ENCODE measurements at regions not wholly inside any gene's neighbourhood (a gene's known extent, or its start where the extent isn't known, plus 50 kb on each side); places are given as distances from the start of the nearest gene placed in this dataset.
"Not testable (repeated sequence)": the region's sequence is repeated elsewhere in the genome, so short reads cannot be mapped to it uniquely, and the experiment has no call there.

GRCh38 chr4:74578329-74578728, 133.4 kb downstream of the AREG start:
- Histone ChIP-seq H3K4me2 (ENCODE audit: insufficient read depth, low read length, poor library complexity, severe bottlenecking) (no peak overlapping the region), H3K9me3 (replicated peaks in 1 of 2; ENCODE audit: control insufficient read depth in 2 of 2, insufficient read depth in 1 of 2, low read depth in 1 of 2, low read length in 2 of 2) (no peaks in the 10 kb centered on the region), H3K4ac (ENCODE audit: low read length) (no peak overlapping the region), H3K23ac (ENCODE audit: low read depth, low read length, poor library complexity) (no peak overlapping the region), H2AFZ (ENCODE audit: low read length) (no peak overlapping the region), H2BK15ac (ENCODE audit: low read length) (no peak overlapping the region), H3K9ac (ENCODE audit: low read depth, low read length, poor library complexity) (no peak overlapping the region), H3K27ac (replicated peaks; ENCODE audit: low read length) (no peak overlapping the region), H2BK12ac (ENCODE audit: low read length) (no peak overlapping the region), H3K18ac (ENCODE audit: low read length) (no peak overlapping the region), H2BK120ac (ENCODE audit: low read depth, low read length) (no peak overlapping the region), H3K36me3 (replicated peaks in 1 of 2; ENCODE audit: control insufficient read depth in 2 of 2, insufficient read depth in 2 of 2, low read length in 2 of 2) (no peaks in the 10 kb centered on the region), H3K27me3 (ENCODE audit: control insufficient read depth in 3 of 3, insufficient read depth in 3 of 3, low read depth in 1 of 3, low read length in 3 of 3) (no peaks in the 10 kb centered on the region), H3K4me3 (ENCODE audit: low read length in 2 of 2) (no peak overlapping the region), H2BK5ac (ENCODE audit: low read length) (no peak overlapping the region), H4K8ac (ENCODE audit: low read depth, low read length) (no peak overlapping the region), H3K79me1 (ENCODE audit: low read depth, low read length) (no peaks in the 10 kb centered on the region), H4K91ac (ENCODE audit: low read depth, low read length, poor library complexity) (no peak overlapping the region), H2AK5ac (ENCODE audit: low read depth, low read length) (no peak overlapping the region), H3K4me1 (ENCODE audit: control insufficient read depth in 2 of 2, insufficient read depth in 1 of 2, low read depth in 1 of 2, low read length in 2 of 2) (no peaks in the 10 kb centered on the region), H3K14ac (ENCODE audit: low read length) (no peak overlapping the region)
- DNase-seq (ENCODE audit: low spot score): no peak

GRCh38 chr4:74578865-74579264, 133.9 kb downstream of the AREG start:
- not testable (repeated sequence) for H3K9ac ChIP-seq (ENCODE audit: low read depth, low read length, poor library complexity)

GRCh38 chr4:74583089-74583700, 138.3 kb downstream of the AREG start:
- H2AK5ac ChIP-seq (ENCODE audit: low read depth, low read length): no peak overlapping the region
- no peaks in the 10 kb centered on the region for H3K79me1 ChIP-seq (ENCODE audit: low read depth, low read length)
- H2BK120ac ChIP-seq (ENCODE audit: low read depth, low read length): no peak overlapping the region
- H3K4me1 ChIP-seq (ENCODE audit: control insufficient read depth in 2 of 2, insufficient read depth in 1 of 2, low read depth in 1 of 2, low read length in 2 of 2): peaks cover 0 to 1% of the 10 kb centered on the region in 2 donors
- no peak overlapping the region for H3K14ac ChIP-seq (ENCODE audit: low read length)
- H3K9ac ChIP-seq (ENCODE audit: low read depth, low read length, poor library complexity): no peak overlapping the region
- no peak overlapping the region for H3K4me3 ChIP-seq (ENCODE audit: low read length in 2 of 2)
- H2BK15ac ChIP-seq (ENCODE audit: low read length): no peak overlapping the region
- no peak overlapping the region for H2BK12ac ChIP-seq (ENCODE audit: low read length)
- H3K23ac ChIP-seq (ENCODE audit: low read depth, low read length, poor library complexity): no peak overlapping the region
- no peaks in the 10 kb centered on the region for H3K27me3 ChIP-seq (ENCODE audit: control insufficient read depth in 3 of 3, insufficient read depth in 3 of 3, low read depth in 1 of 3, low read length in 3 of 3)
- H3K4me2 ChIP-seq (ENCODE audit: insufficient read depth, low read length, poor library complexity, severe bottlenecking): no peak overlapping the region
- no peak overlapping the region for H3K18ac ChIP-seq (ENCODE audit: low read length)
- H4K91ac ChIP-seq (ENCODE audit: low read depth, low read length, poor library complexity): no peak overlapping the region
- no peak overlapping the region for H2BK5ac ChIP-seq (ENCODE audit: low read length)
- no peak overlapping the region for H3K27ac ChIP-seq (replicated peaks; ENCODE audit: low read length)
- H3K9me3 ChIP-seq (replicated peaks in 1 of 2; ENCODE audit: control insufficient read depth in 2 of 2, insufficient read depth in 1 of 2, low read depth in 1 of 2, low read length in 2 of 2): no peaks in the 10 kb centered on the region
- H4K8ac ChIP-seq (ENCODE audit: low read depth, low read length): no peak overlapping the region
- no peak overlapping the region for H2AFZ ChIP-seq (ENCODE audit: low read length)
- no peak for DNase-seq (ENCODE audit: low spot score)
- no CpG with 5 or more reads among the region's 1 CpG for WGBS, 2 donors (ENCODE audit: extremely low coverage in 2 of 2, insufficient read length in 2 of 2, insufficient replicate concordance in 1 of 2)
- H3K36me3 ChIP-seq (replicated peaks in 1 of 2; ENCODE audit: control insufficient read depth in 2 of 2, insufficient read depth in 2 of 2, low read length in 2 of 2): no peaks in the 10 kb centered on the region
- H3K4ac ChIP-seq (ENCODE audit: low read length): no peak overlapping the region

More at GRCh38 chr4:74578865-74579264, 133.9 kb downstream of the AREG start:
- not testable (repeated sequence) for H2AK5ac ChIP-seq (ENCODE audit: low read depth, low read length); H2BK120ac ChIP-seq (ENCODE audit: low read depth, low read length); H4K91ac ChIP-seq (ENCODE audit: low read depth, low read length, poor library complexity); H3K14ac ChIP-seq (ENCODE audit: low read length); H2BK5ac ChIP-seq (ENCODE audit: low read length); H3K23ac ChIP-seq (ENCODE audit: low read depth, low read length, poor library complexity); H3K36me3 ChIP-seq (replicated peaks in 1 of 2; ENCODE audit: control insufficient read depth in 2 of 2, insufficient read depth in 2 of 2, low read length in 2 of 2); H3K4ac ChIP-seq (ENCODE audit: low read length); H3K27me3 ChIP-seq (ENCODE audit: control insufficient read depth in 3 of 3, insufficient read depth in 3 of 3, low read depth in 1 of 3, low read length in 3 of 3); H3K27ac ChIP-seq (replicated peaks; ENCODE audit: low read length); DNase-seq (ENCODE audit: low spot score); H3K18ac ChIP-seq (ENCODE audit: low read length); H3K79me1 ChIP-seq (ENCODE audit: low read depth, low read length); H3K4me2 ChIP-seq (ENCODE audit: insufficient read depth, low read length, poor library complexity, severe bottlenecking); H3K4me3 ChIP-seq (ENCODE audit: low read length in 2 of 2); H3K4me1 ChIP-seq (ENCODE audit: control insufficient read depth in 2 of 2, insufficient read depth in 1 of 2, low read depth in 1 of 2, low read length in 2 of 2); H4K8ac ChIP-seq (ENCODE audit: low read depth, low read length); H2BK15ac ChIP-seq (ENCODE audit: low read length); H3K9me3 ChIP-seq (replicated peaks in 1 of 2; ENCODE audit: control insufficient read depth in 2 of 2, insufficient read depth in 1 of 2, low read depth in 1 of 2, low read length in 2 of 2); H2AFZ ChIP-seq (ENCODE audit: low read length); H2BK12ac ChIP-seq (ENCODE audit: low read length)
- no CpG with 5 or more reads among the region's 19 CpGs for WGBS, 2 donors (ENCODE audit: extremely low coverage in 2 of 2, insufficient read length in 2 of 2, insufficient replicate concordance in 1 of 2)

- Histone ChIP-seq H3K18ac (ENCODE audit: low read length) (no peak overlapping the region), H3K23ac (ENCODE audit: low read depth, low read length, poor library complexity) (no peak overlapping the region), H3K9me3 (replicated peaks in 1 of 2; ENCODE audit: control insufficient read depth in 2 of 2, insufficient read depth in 1 of 2, low read depth in 1 of 2, low read length in 2 of 2) (no peaks in the 10 kb centered on the region), H2AK5ac (ENCODE audit: low read depth, low read length) (no peak overlapping the region), H2AFZ (ENCODE audit: low read length) (no peak overlapping the region), H3K4ac (ENCODE audit: low read length) (no peak overlapping the region), H3K4me3 (ENCODE audit: low read length in 2 of 2) (no peak overlapping the region), H3K14ac (ENCODE audit: low read length) (no peak overlapping the region), H3K4me1 (ENCODE audit: control insufficient read depth in 2 of 2, insufficient read depth in 1 of 2, low read depth in 1 of 2, low read length in 2 of 2) (peaks cover 0 to 1% of the 10 kb centered on the region in 2 donors), H2BK120ac (ENCODE audit: low read depth, low read length) (no peak overlapping the region), H4K91ac (ENCODE audit: low read depth, low read length, poor library complexity) (no peak overlapping the region), H3K79me1 (ENCODE audit: low read depth, low read length) (no peaks in the 10 kb centered on the region), H3K4me2 (ENCODE audit: insufficient read depth, low read length, poor library complexity, severe bottlenecking) (no peak overlapping the region), H3K27ac (replicated peaks; ENCODE audit: low read length) (no peak overlapping the region), H4K8ac (ENCODE audit: low read depth, low read length) (no peak overlapping the region), H3K36me3 (replicated peaks in 1 of 2; ENCODE audit: control insufficient read depth in 2 of 2, insufficient read depth in 2 of 2, low read length in 2 of 2) (no peaks in the 10 kb centered on the region), H2BK5ac (ENCODE audit: low read length) (no peak overlapping the region), H3K9ac (ENCODE audit: low read depth, low read length, poor library complexity) (no peak overlapping the region), H3K27me3 (ENCODE audit: control insufficient read depth in 3 of 3, insufficient read depth in 3 of 3, low read depth in 1 of 3, low read length in 3 of 3) (no peaks in the 10 kb centered on the region), H2BK15ac (ENCODE audit: low read length) (no peak overlapping the region), H2BK12ac (ENCODE audit: low read length) (no peak overlapping the region)
- DNase-seq (ENCODE audit: low spot score): no peak
Observed at GRCh38 chr4:74583757-74584156, 138.8 kb downstream of the AREG start.
